ENCODE measurements at regions not wholly inside any gene's neighbourhood (a gene's known extent, or its start where the extent isn't known, plus 50 kb on each side); places are given as distances from the start of the nearest gene placed in this dataset.

DNA sequence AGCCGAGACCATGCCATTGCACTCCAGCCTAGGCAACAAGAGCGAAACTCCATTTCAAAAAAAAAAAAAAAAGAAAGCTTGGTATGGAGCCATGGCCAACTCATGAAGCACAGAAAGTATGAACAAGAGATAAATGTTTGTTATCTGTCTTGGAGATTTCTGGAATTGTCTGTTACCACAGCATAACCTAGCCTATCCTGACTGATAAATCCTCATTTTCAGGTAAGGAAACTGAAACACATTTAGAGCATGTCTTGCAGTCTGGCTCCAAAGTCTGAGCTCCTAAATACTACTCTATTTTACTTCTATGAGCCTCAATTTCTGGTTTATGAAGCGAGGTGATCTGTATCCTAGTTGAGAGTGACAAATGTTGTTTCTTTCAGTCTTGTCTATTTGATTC, 68.3 kb upstream of the SLC44A1 start:
- DNase-seq (no peak), ATAC-seq (no peak)
- Histone ChIP-seq H3K4me1 (peaks cover 0 to 8% (median 0%) of the 10 kb centered on the region in 12 donors), H3K9me3 (no peaks in the 10 kb centered on the region), H3K27me3 (no peaks in the 10 kb centered on the region), H3K27ac (no peak overlapping the region), H3K4me3 (no peak overlapping the region), H3K36me3 (no peaks in the 10 kb centered on the region)
- intact Hi-C loops (cut with DNase I) = no loop called here
- 93 to 99% (median 96%) methylated on average over 3 of the region's 3 CpGs for WGBS, 4 donors
- TF ChIP-seq POLR2A (IDR thresholded peaks at IDR 0.05) = no peak
- no peak for TF ChIP-seq CTCF (IDR thresholded peaks at IDR 0.05)

DNA sequence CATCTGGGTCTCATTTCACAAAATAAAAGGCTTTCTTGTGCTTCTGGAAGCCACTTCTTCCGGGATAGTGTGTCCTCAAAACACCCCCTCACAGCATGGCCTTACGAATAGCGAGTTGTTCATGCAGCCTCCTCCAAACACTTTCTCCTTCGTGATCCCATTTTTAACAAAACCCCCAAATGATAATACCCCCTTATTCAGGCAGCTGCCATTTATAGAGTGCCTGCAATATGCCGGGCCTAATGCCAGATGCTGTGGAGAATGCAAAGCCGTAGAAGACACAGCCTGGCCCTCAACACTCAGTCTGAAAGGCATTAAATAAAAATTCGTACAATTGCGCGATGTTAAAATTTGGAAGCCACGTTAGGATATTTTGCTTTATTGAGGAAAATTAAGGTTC, 66.4 kb upstream of the SLC44A1 start:
- Histone ChIP-seq H3K4me3 (no peak overlapping the region), H3K27ac (no peak overlapping the region), H3K36me3 (no peaks in the 10 kb centered on the region), H3K9me3 (no peaks in the 10 kb centered on the region), H3K4me1 (no peaks in the 10 kb centered on the region), H3K27me3 (no peaks in the 10 kb centered on the region)
- no peak for TF ChIP-seq CTCF (IDR thresholded peaks at IDR 0.05)
- TF ChIP-seq POLR2A (IDR thresholded peaks at IDR 0.05) = no peak
- intact Hi-C loops (cut with DNase I) = no loop called here
- ATAC-seq (no peak), DNase-seq (no peak)
- 86 to 93% (median 88%) methylated on average over 10 of the region's 10 CpGs for WGBS, 4 donors

DNA sequence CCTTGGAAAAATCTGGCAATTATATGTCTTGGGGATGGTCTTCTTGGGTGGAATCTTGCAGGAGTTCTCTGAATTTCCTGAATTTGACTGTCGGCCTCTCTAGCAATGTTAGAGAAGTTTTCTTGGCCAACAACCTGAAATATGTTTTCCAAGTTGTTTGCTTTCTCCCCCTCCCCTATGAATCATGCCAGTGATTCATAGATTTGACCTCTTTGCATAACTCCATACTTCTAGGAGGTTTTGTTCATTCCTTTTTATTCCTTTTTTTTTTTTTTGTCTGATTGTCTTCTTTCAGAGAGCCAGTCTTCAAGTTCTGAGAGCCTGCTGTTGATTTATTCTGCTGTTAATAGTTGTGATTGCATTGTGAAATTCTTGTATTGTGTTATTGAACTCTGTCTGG, 56.7 kb upstream of the SLC44A1 start:
- TF ChIP-seq POLR2A (IDR thresholded peaks at IDR 0.05) = no peak
- TF ChIP-seq CTCF (IDR thresholded peaks at IDR 0.05) = no peak
- Histone ChIP-seq H3K27me3 (no peaks in the 10 kb centered on the region), H3K4me3 (no peak overlapping the region), H3K36me3 (no peaks in the 10 kb centered on the region), H3K9me3 (no peaks in the 10 kb centered on the region), H3K4me1 (peaks cover 0 to 20% (median 0%) of the 10 kb centered on the region in 12 donors), H3K27ac (no peak overlapping the region)
- 76 to 87% (median 77%) methylated on average over 1 of the region's 1 CpG for WGBS, 4 donors
- DNase-seq = no peak
- intact Hi-C loops (cut with DNase I) = loop anchor here in 1 of 10 donors (5.0 kb wide), 1 partner anchor 230 kb away; no protein-coding TSS in a partner anchor
- ATAC-seq = peak in 1 of 4 donors; percentile 66

- intact Hi-C loops (cut with DNase I) = loop anchor here in 1 of 10 donors (5.0 kb wide), 1 partner anchor 229 kb away; no protein-coding TSS in a partner anchor
- 85 to 100% (median 97%) methylated on average over 1 of the region's 1 CpG for WGBS, 4 donors
- ATAC-seq = no peak
Observed at GRCh38 chr9:105188746-105189145, 55.7 kb upstream of the SLC44A1 start.

More at GRCh38 chr9:105188746-105189145, 55.7 kb upstream of the SLC44A1 start:
- Histone ChIP-seq H3K9me3 (no peaks in the 10 kb centered on the region), H3K4me1 (peaks cover 0 to 22% (median 0%) of the 10 kb centered on the region in 12 donors), H3K4me3 (no peak overlapping the region), H3K27me3 (no peaks in the 10 kb centered on the region), H3K36me3 (no peaks in the 10 kb centered on the region), H3K27ac (no peak overlapping the region)
- DNase-seq = no peak
- TF ChIP-seq POLR2A (IDR thresholded peaks at IDR 0.05) (no peak), CTCF (IDR thresholded peaks at IDR 0.05) (peak in 3 of 12 donors; percentile 9 to 35 (median 11))

Data from heart left ventricle (tissue), 16 donors.